ENCODE measurements at regions not wholly inside any gene's neighbourhood (a gene's known extent, or its start where the extent isn't known, plus 50 kb on each side); places are given as distances from the start of the nearest gene placed in this dataset.
"Not testable (repeated sequence)": the region's sequence is repeated elsewhere in the genome, so short reads cannot be mapped to it uniquely, and the experiment has no call there.

- no peak for DNase-seq
Measured at GRCh38 chr13:33340631-33341030, 55.1 kb upstream of the STARD13 start.

- DNase-seq: no peak
Measured at GRCh38 chr13:33341861-33342452, 56.4 kb upstream of the STARD13 start.

- DNase-seq: no peak
Measured at GRCh38 chr13:33345842-33346241, 60.3 kb upstream of the STARD13 start.

- DNase-seq: no peak
Measured at GRCh38 chr13:33347861-33348260, 62.3 kb upstream of the STARD13 start.

- no peak for DNase-seq
Measured at GRCh38 chr13:33348366-33348765, 62.8 kb upstream of the STARD13 start.

- DNase-seq: no peak
Measured at GRCh38 chr13:33349288-33349985, 63.9 kb upstream of the STARD13 start.

- peak; percentile 88 for DNase-seq
Measured at GRCh38 chr13:33349986-33350826, 64.7 kb upstream of the STARD13 start.

- no peak for DNase-seq
Measured at GRCh38 chr13:33351319-33351718, 65.8 kb upstream of the STARD13 start.

GRCh38 chr13:33352041-33352440 is 66.5 kb upstream of the STARD13 start:
- DNase-seq: no peak

GRCh38 chr13:33352526-33352925 is 67.0 kb upstream of the STARD13 start:
- no peak for DNase-seq

- DNase-seq: no peak
Measured at GRCh38 chr13:33353210-33353609, 67.7 kb upstream of the STARD13 start.

- no peak for DNase-seq
Measured at GRCh38 chr13:33353646-33354045, 68.1 kb upstream of the STARD13 start.

- DNase-seq: no peak
Measured at GRCh38 chr13:33355201-33355895, 69.8 kb upstream of the STARD13 start.

GRCh38 chr13:33358076-33358475 is 72.5 kb upstream of the STARD13 start:
- not testable (repeated sequence) for DNase-seq

- no peak for DNase-seq
Measured at GRCh38 chr13:33362986-33363727, 77.6 kb upstream of the STARD13 start.

GRCh38 chr13:33364192-33364591 is 78.6 kb upstream of the STARD13 start:
- DNase-seq: no peak

- DNase-seq: no peak
Measured at GRCh38 chr13:33366469-33367062, 81.0 kb upstream of the STARD13 start.

GRCh38 chr13:33367171-33367895 is 81.8 kb upstream of the STARD13 start:
- no peak for DNase-seq

- no peak for DNase-seq
Measured at GRCh38 chr13:33367926-33368325, 82.4 kb upstream of the STARD13 start.

GRCh38 chr13:33369073-33369472 is 83.5 kb upstream of the STARD13 start:
- DNase-seq: no peak

Data from right kidney (tissue), 1 donor.